ENCODE measurements at regions not wholly inside any gene's neighbourhood (a gene's known extent, or its start where the extent isn't known, plus 50 kb on each side); places are given as distances from the start of the nearest gene placed in this dataset.

DNA sequence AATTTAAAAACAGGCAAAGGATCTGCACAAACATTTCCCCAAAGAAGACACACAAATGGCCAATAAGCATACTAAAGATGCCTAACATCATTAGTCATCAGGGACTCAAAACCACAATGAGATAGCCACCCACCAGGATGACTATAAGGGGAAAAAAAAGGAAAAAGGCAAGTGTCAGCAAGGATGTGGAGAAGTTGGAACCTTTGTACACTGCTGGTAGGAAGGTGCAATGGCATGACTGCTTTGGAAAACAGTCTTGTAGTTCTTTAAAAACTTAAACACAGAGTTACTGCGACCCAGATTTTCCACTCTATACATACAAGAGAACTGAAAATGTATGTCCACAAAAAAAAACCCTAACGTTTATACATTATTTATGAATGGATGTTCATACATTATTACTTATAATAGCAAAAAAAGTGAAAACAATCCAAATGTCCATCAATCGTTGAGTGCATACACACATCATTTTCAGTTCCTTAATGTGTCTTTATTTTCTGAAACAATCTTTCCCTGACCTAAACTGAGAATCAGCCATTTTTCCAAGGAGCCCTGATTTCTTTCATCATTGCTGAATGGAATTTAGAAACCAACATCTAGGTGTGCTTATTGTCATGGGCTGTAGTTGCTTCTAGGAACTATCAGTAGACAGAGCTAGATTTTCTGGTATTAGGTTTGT, 64.7 kb upstream of the TLK1 start:
- Histone ChIP-seq H3K9me3 (ENCODE audit: control insufficient read depth in 5 of 5, low read length in 5 of 5) (no peaks in the 10 kb centered on the region), H3K27ac (ENCODE audit: low read depth, low read length) (no peak overlapping the region), H3K27me3 (ENCODE audit: control insufficient read depth in 5 of 5, insufficient read depth in 4 of 5, low read length in 5 of 5) (no peaks in the 10 kb centered on the region), H3K36me3 (ENCODE audit: control insufficient read depth in 5 of 5, insufficient read depth in 5 of 5, low read length in 5 of 5) (no peaks in the 10 kb centered on the region), H3K4me1 (ENCODE audit: control insufficient read depth in 5 of 5, insufficient read depth in 5 of 5, low read length in 5 of 5) (peaks cover 0 to under 1% (median 0%) of the 10 kb centered on the region in 5 donors), H3K4me3 (ENCODE audit: low read depth in 1 of 5, low read length in 5 of 5) (no peak overlapping the region), H3K9ac (ENCODE audit: low read length in 5 of 5) (no peak overlapping the region)

- Histone ChIP-seq H3K9me3 (ENCODE audit: control insufficient read depth in 5 of 5, low read length in 5 of 5) (peaks cover 0 to 7% (median 3%) of the 10 kb centered on the region in 5 donors), H3K4me1 (ENCODE audit: control insufficient read depth in 5 of 5, insufficient read depth in 5 of 5, low read length in 5 of 5) (no peaks in the 10 kb centered on the region), H3K27ac (ENCODE audit: low read depth, low read length) (no peak overlapping the region), H3K36me3 (ENCODE audit: control insufficient read depth in 5 of 5, insufficient read depth in 5 of 5, low read length in 5 of 5) (no peaks in the 10 kb centered on the region), H3K9ac (ENCODE audit: low read length in 5 of 5) (no peak overlapping the region), H3K27me3 (ENCODE audit: control insufficient read depth in 5 of 5, insufficient read depth in 4 of 5, low read length in 5 of 5) (no peaks in the 10 kb centered on the region), H3K4me3 (ENCODE audit: low read depth in 1 of 5, low read length in 5 of 5) (no peak overlapping the region)
Measured at GRCh38 chr2:171217330-171217729, 56.6 kb upstream of the TLK1 start.

GRCh38 chr2:171216631-171217030, 55.9 kb upstream of the TLK1 start:
- peaks cover 0 to 7% (median 3%) of the 10 kb centered on the region in 5 donors for H3K9me3 ChIP-seq (ENCODE audit: control insufficient read depth in 5 of 5, low read length in 5 of 5)
- no peaks in the 10 kb centered on the region for H3K4me1 ChIP-seq (ENCODE audit: control insufficient read depth in 5 of 5, insufficient read depth in 5 of 5, low read length in 5 of 5)

GRCh38 chr2:171214093-171214492, 53.4 kb upstream of the TLK1 start:
- no peak overlapping the region for H3K4me3 ChIP-seq (ENCODE audit: low read depth in 1 of 5, low read length in 5 of 5)
- peaks cover 0 to 4% (median under 1%) of the 10 kb centered on the region in 5 donors for H3K9me3 ChIP-seq (ENCODE audit: control insufficient read depth in 5 of 5, low read length in 5 of 5)
- H3K4me1 ChIP-seq (ENCODE audit: control insufficient read depth in 5 of 5, insufficient read depth in 5 of 5, low read length in 5 of 5), result no peaks in the 10 kb centered on the region
- H3K9ac ChIP-seq (ENCODE audit: low read length in 5 of 5), result no peak overlapping the region
- no peaks in the 10 kb centered on the region for H3K27me3 ChIP-seq (ENCODE audit: control insufficient read depth in 5 of 5, insufficient read depth in 4 of 5, low read length in 5 of 5)
- H3K27ac ChIP-seq (ENCODE audit: low read depth, low read length), result no peak overlapping the region
- no peaks in the 10 kb centered on the region for H3K36me3 ChIP-seq (ENCODE audit: control insufficient read depth in 5 of 5, insufficient read depth in 5 of 5, low read length in 5 of 5)

More at GRCh38 chr2:171216631-171217030, 55.9 kb upstream of the TLK1 start:
- Histone ChIP-seq H3K27ac (ENCODE audit: low read depth, low read length) (no peak overlapping the region), H3K27me3 (ENCODE audit: control insufficient read depth in 5 of 5, insufficient read depth in 4 of 5, low read length in 5 of 5) (no peaks in the 10 kb centered on the region), H3K9ac (ENCODE audit: low read length in 5 of 5) (no peak overlapping the region), H3K36me3 (ENCODE audit: control insufficient read depth in 5 of 5, insufficient read depth in 5 of 5, low read length in 5 of 5) (no peaks in the 10 kb centered on the region), H3K4me3 (ENCODE audit: low read depth in 1 of 5, low read length in 5 of 5) (no peak overlapping the region)

- Histone ChIP-seq H3K4me3 (ENCODE audit: low read depth in 1 of 5, low read length in 5 of 5) (no peak overlapping the region), H3K9me3 (ENCODE audit: control insufficient read depth in 5 of 5, low read length in 5 of 5) (peaks cover 0 to 5% (median 0%) of the 10 kb centered on the region in 5 donors), H3K36me3 (ENCODE audit: control insufficient read depth in 5 of 5, insufficient read depth in 5 of 5, low read length in 5 of 5) (no peaks in the 10 kb centered on the region), H3K27ac (ENCODE audit: low read depth, low read length) (no peak overlapping the region), H3K9ac (ENCODE audit: low read length in 5 of 5) (no peak overlapping the region), H3K27me3 (ENCODE audit: control insufficient read depth in 5 of 5, insufficient read depth in 4 of 5, low read length in 5 of 5) (no peaks in the 10 kb centered on the region), H3K4me1 (ENCODE audit: control insufficient read depth in 5 of 5, insufficient read depth in 5 of 5, low read length in 5 of 5) (no peaks in the 10 kb centered on the region)
Measured at GRCh38 chr2:171210864-171211431, 50.3 kb upstream of the TLK1 start.

Data from subcutaneous abdominal adipose tissue (tissue), 5 donors.